Sigmoid colon (tissue), 3 donors: ENCODE measurements at regions not wholly inside any gene's neighbourhood (a gene's known extent, or its start where the extent isn't known, plus 50 kb on each side); places are given as distances from the start of the nearest gene placed in this dataset.

Experiments used
- POLR2A ChIP-seq, 2 donors: fragments of 450-650 bp; IDR thresholded peaks; one replicate each; pipeline ENCODE4 v1.6.1; 2016; ENCODE audit warnings: antibody characterized with exemption in 2 of 2, mild to moderate bottlenecking in 2 of 2, moderate library complexity in 2 of 2
- TF ChIP-seq, protein P1 (sequence below), 4 experiments: fragments of 450-650 bp in 3 of 4; fragments of 200-600 bp in 1 of 4; IDR thresholded peaks; one replicate each; pipeline ENCODE4 v1.5.1; 2016 to 2019; ENCODE audit warnings: antibody characterized with exemption in 4 of 4, mild to moderate bottlenecking in 3 of 4, moderate library complexity in 2 of 4

DNA sequence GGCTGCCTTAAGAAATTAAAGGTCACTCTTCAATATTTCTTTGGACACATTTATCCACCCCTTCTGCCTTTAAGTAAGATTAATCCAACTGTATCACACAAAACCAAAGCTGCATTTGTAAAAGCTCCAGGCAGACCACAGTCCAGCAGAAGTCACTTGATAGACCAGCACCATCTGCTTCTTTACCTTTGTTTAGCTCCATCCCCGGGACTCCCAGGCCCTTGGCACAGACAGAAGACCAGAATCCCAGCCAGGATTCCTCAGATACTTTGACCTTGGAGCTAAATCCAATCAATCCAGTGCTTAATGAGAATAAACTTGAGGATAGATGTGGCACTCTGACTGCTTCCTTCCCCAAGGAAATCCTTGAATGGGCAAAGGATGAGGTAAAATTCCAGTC lies 333.1 kb upstream of the RASGEF1B start:
- TF ChIP-seq POLR2A (IDR thresholded peaks at IDR 0.05) = no peak
- TF ChIP-seq, protein P1, sequence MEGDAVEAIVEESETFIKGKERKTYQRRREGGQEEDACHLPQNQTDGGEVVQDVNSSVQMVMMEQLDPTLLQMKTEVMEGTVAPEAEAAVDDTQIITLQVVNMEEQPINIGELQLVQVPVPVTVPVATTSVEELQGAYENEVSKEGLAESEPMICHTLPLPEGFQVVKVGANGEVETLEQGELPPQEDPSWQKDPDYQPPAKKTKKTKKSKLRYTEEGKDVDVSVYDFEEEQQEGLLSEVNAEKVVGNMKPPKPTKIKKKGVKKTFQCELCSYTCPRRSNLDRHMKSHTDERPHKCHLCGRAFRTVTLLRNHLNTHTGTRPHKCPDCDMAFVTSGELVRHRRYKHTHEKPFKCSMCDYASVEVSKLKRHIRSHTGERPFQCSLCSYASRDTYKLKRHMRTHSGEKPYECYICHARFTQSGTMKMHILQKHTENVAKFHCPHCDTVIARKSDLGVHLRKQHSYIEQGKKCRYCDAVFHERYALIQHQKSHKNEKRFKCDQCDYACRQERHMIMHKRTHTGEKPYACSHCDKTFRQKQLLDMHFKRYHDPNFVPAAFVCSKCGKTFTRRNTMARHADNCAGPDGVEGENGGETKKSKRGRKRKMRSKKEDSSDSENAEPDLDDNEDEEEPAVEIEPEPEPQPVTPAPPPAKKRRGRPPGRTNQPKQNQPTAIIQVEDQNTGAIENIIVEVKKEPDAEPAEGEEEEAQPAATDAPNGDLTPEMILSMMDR (IDR thresholded peaks at IDR 0.05) = no peak
